ENCODE measurements at regions not wholly inside any gene's neighbourhood (a gene's known extent, or its start where the extent isn't known, plus 50 kb on each side); places are given as distances from the start of the nearest gene placed in this dataset.

GRCh38 chr2:153347818-153348495 lies 130.6 kb downstream of the RPRM start:
- Histone ChIP-seq H3K27me3 (ENCODE audit: insufficient read depth) (no peaks in the 10 kb centered on the region), H3K36me3 (ENCODE audit: insufficient read depth) (no peaks in the 10 kb centered on the region), H3K27ac (ENCODE audit: low read depth) (no peak overlapping the region), H3F3A (replicated peaks; ENCODE audit: low read depth) (no peaks in the 10 kb centered on the region), H3K4me2 (no peak overlapping the region), H3K4me3 (no peak overlapping the region), H3K9me2 (ENCODE audit: insufficient read depth) (no peaks in the 10 kb centered on the region), H2AFZ (no peak overlapping the region), H4K20me1 (replicated peaks; ENCODE audit: insufficient read depth) (no peaks in the 10 kb centered on the region), H3K79me2 (replicated peaks; ENCODE audit: insufficient read depth) (no peaks in the 10 kb centered on the region), H3K4me1 (ENCODE audit: insufficient read depth) (no peaks in the 10 kb centered on the region)
- TF ChIP-seq ZNF331 (CRISPR knock-in tag; IDR thresholded peaks at IDR 0.05; ENCODE audit: low read depth), result no peak
- no peak for TF ChIP-seq CREB1 (CRISPR knock-in tag; IDR thresholded peaks at IDR 0.05; ENCODE audit: low read depth)
- TF ChIP-seq CTCF (conservative IDR thresholded peaks at IDR 0.05; ENCODE audit: low read depth in 2 of 2), result no peak
- TF ChIP-seq ETS1 (IDR thresholded peaks at IDR 0.05), result no peak
- TF ChIP-seq REST (IDR thresholded peaks at IDR 0.05; ENCODE audit: unreplicated experiment), result no peak
- TF ChIP-seq NANOG (IDR thresholded peaks at IDR 0.05; ENCODE audit: borderline replicate concordance), result no peak
- TF ChIP-seq ZNF114 (CRISPR knock-in tag; IDR thresholded peaks at IDR 0.05), result no peak
- TF ChIP-seq STAT1 (IDR thresholded peaks at IDR 0.05; ENCODE audit: unreplicated experiment), result no peak
- no peak for TF ChIP-seq EZH2 (IDR thresholded peaks at IDR 0.05; ENCODE audit: low read depth, unreplicated experiment)
- TF ChIP-seq ZNF462 (CRISPR knock-in tag; IDR thresholded peaks at IDR 0.05), result no peak
- no peak for TF ChIP-seq JUNB (IDR thresholded peaks at IDR 0.05; ENCODE audit: unreplicated experiment)
- TF ChIP-seq EZH2phosphoT487 (IDR thresholded peaks at IDR 0.05; ENCODE audit: unreplicated experiment), result no peak
- TF ChIP-seq POLR2AphosphoS5 (IDR thresholded peaks at IDR 0.05; ENCODE audit: low read depth), result no peak
- H3K27me3 Mint-ChIP-seq (ENCODE audit: insufficient read depth, low read depth, poor library complexity), result no peaks in the 10 kb centered on the region
- no peak for ATAC-seq
- no peak for DNase-seq (ENCODE audit: low spot score)
- peaks cover 6% of the 10 kb centered on the region; the same call in 2 of the 3 replicates for H3K9me3 Mint-ChIP-seq
- H3K4me1 Mint-ChIP-seq, result peaks cover 17% of the 10 kb centered on the region
- no peak overlapping the region for H3K4me3 Mint-ChIP-seq
- H3K36me3 Mint-ChIP-seq (ENCODE audit: low read depth), result peaks cover 3% of the 10 kb centered on the region; the same call in 1 of the 3 replicates
- no peak overlapping the region for H3K27ac Mint-ChIP-seq

Measured in GM23338 (cell line).